ENCODE measurements at regions not wholly inside any gene's neighbourhood (a gene's known extent, or its start where the extent isn't known, plus 50 kb on each side); places are given as distances from the start of the nearest gene placed in this dataset.

DNA sequence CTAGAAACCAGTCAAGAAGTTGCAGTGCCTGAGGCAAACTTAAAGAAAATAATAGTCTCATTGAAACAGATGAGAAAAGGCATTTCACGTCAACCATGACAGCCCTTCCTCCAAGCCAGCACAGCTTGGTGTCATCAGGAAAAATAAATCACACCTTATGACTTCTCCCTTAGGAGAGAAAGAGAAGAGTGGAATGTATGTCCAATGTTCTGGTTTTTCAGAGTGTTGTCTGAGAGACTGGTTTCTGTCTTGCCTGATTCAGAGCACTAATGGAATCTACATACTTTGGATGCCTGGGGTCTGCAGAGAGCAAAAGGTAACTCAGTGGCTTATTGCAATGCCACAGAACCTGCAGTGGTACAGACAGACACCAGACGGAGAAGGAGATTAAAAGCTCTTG is 105.5 kb upstream of the PDE4D start:
- TF ChIP-seq EZH2 (IDR thresholded peaks at IDR 0.05; ENCODE audit: insufficient read depth, poor library complexity, severe bottlenecking) (no peak), EZH2phosphoT487 (IDR thresholded peaks at IDR 0.05; ENCODE audit: insufficient read depth, low read depth) (no peak)

All from GM23248 (cell line).